ENCODE measurements at regions not wholly inside any gene's neighbourhood (a gene's known extent, or its start where the extent isn't known, plus 50 kb on each side); places are given as distances from the start of the nearest gene placed in this dataset.

GRCh38 chr3:96646596-96646995 is 167.8 kb upstream of the EPHA6 start:
- no peak for TF ChIP-seq CTCF (IDR thresholded peaks at IDR 0.05)
- no peak for TF ChIP-seq POLR2A (IDR thresholded peaks at IDR 0.05)

Data from gastroesophageal sphincter (tissue), 3 donors.